ENCODE measurements at regions not wholly inside any gene's neighbourhood (a gene's known extent, or its start where the extent isn't known, plus 50 kb on each side); places are given as distances from the start of the nearest gene placed in this dataset.

- ATAC-seq (no peak), DNase-seq (ENCODE audit: low read depth, low spot score) (no peak)
- no peak overlapping the region for H2AFZ ChIP-seq (ENCODE audit: low read depth, low read length, poor library complexity, severe bottlenecking)
- no peak overlapping the region for H3K4me2 ChIP-seq (ENCODE audit: low read length)
- intact Hi-C loops (cut with micrococcal nuclease), result no loop called here
- TF ChIP-seq CBX3 (IDR thresholded peaks at IDR 0.05; ENCODE audit: low read depth) (no peak), TCF7L2 (IDR thresholded peaks at IDR 0.05; ENCODE audit: borderline replicate concordance, extremely low read depth, insufficient read depth, insufficient read length) (no peak)
- no peaks in the 10 kb centered on the region for H3K36me3 ChIP-seq (ENCODE audit: control insufficient read depth in 1 of 2, insufficient read depth in 2 of 2, low read length in 2 of 2)
- CTCF ChIA-PET, result no interaction called here
- POLR2A ChIA-PET, result no interaction called here
- no peaks in the 10 kb centered on the region for H3K79me2 ChIP-seq (ENCODE audit: insufficient read depth, low read length)
- no TSS peak for BruUV-seq (replicated peaks)
- no peak overlapping the region for H3K27ac ChIP-seq (ENCODE audit: low read depth, low read length)
- H3K9ac ChIP-seq (ENCODE audit: low read length), result no peak overlapping the region
- RAD21 ChIA-PET (ENCODE audit: low non-redundant PET in 1 of 2, low total read pairs in 2 of 2, uncharacterized antibody in 2 of 2, unreplicated experiment in 2 of 2), result no interaction called here
- H3K4me3 ChIP-seq (replicated peaks in 1 of 2; ENCODE audit: low read depth in 1 of 2, low read length in 2 of 2), result no peak overlapping the region
- H3K9me3 ChIP-seq (ENCODE audit: control insufficient read depth in 1 of 2, insufficient read depth in 1 of 2, low read depth in 1 of 2, low read length in 2 of 2), result no peaks in the 10 kb centered on the region
- no peaks in the 10 kb centered on the region for H3K9me2 ChIP-seq (ENCODE audit: insufficient read depth)
- H3K27me3 ChIP-seq (ENCODE audit: insufficient read depth, low read length), result no peaks in the 10 kb centered on the region
- no peaks in the 10 kb centered on the region for H4K20me1 ChIP-seq (ENCODE audit: insufficient read depth)
- H3K4me1 ChIP-seq (ENCODE audit: control insufficient read depth in 1 of 2, insufficient read depth in 2 of 2, low read length in 2 of 2), result no peaks in the 10 kb centered on the region
These were observed 120.4 kb downstream of the TPBG start for GRCh38 chr6:82484001-82484400.

- no TSS peak for BruUV-seq (replicated peaks)
- ATAC-seq (no peak), DNase-seq (ENCODE audit: low read depth, low spot score) (no peak)
- peaks cover 2 to 3% of the 10 kb centered on the region in 2 experiments; a peak in 2 of 4 replicates for H3K9me3 ChIP-seq (ENCODE audit: control insufficient read depth in 1 of 2, insufficient read depth in 1 of 2, low read depth in 1 of 2, low read length in 2 of 2)
- no peak overlapping the region for H3K4me2 ChIP-seq (ENCODE audit: low read length)
- no peaks in the 10 kb centered on the region for H3K36me3 ChIP-seq (ENCODE audit: control insufficient read depth in 1 of 2, insufficient read depth in 2 of 2, low read length in 2 of 2)
- ChIA-PET RAD21 (ENCODE audit: low non-redundant PET in 1 of 2, low total read pairs in 2 of 2, uncharacterized antibody in 2 of 2, unreplicated experiment in 2 of 2) (no interaction called here), CTCF (no interaction called here), POLR2A (no interaction called here)
- no peaks in the 10 kb centered on the region for H3K79me2 ChIP-seq (ENCODE audit: insufficient read depth, low read length)
- H3K4me1 ChIP-seq (ENCODE audit: control insufficient read depth in 1 of 2, insufficient read depth in 2 of 2, low read length in 2 of 2), result no peaks in the 10 kb centered on the region
- no peak overlapping the region for H3K9ac ChIP-seq (ENCODE audit: low read length)
- intact Hi-C loops (cut with micrococcal nuclease), result no loop called here
- H4K20me1 ChIP-seq (ENCODE audit: insufficient read depth), result no peaks in the 10 kb centered on the region
- H3K27ac ChIP-seq (ENCODE audit: low read depth, low read length), result no peak overlapping the region
- no peaks in the 10 kb centered on the region for H3K9me2 ChIP-seq (ENCODE audit: insufficient read depth)
- H3K4me3 ChIP-seq (replicated peaks in 1 of 2; ENCODE audit: low read depth in 1 of 2, low read length in 2 of 2), result no peak overlapping the region
- no peak for TF ChIP-seq SIN3A (IDR thresholded peaks at IDR 0.05; ENCODE audit: low read depth)
- TF ChIP-seq SRF (IDR thresholded peaks at IDR 0.05; ENCODE audit: low read depth), result no peak
- no peaks in the 10 kb centered on the region for H3K27me3 ChIP-seq (ENCODE audit: insufficient read depth, low read length)
- no peak overlapping the region for H2AFZ ChIP-seq (ENCODE audit: low read depth, low read length, poor library complexity, severe bottlenecking)
These were observed 121.4 kb downstream of the TPBG start for GRCh38 chr6:82484737-82485626.
